ENCODE measurements at regions not wholly inside any gene's neighbourhood (a gene's known extent, or its start where the extent isn't known, plus 50 kb on each side); places are given as distances from the start of the nearest gene placed in this dataset.

- no peak overlapping the region for H2BK5ac ChIP-seq (ENCODE audit: low read depth, low read length)
- WGBS, 2 experiments (ENCODE audit: extremely low coverage in 1 of 2, insufficient coverage in 1 of 2, insufficient read length in 1 of 2, insufficient replicate concordance in 2 of 2, low coverage in 1 of 2, low lambda C conversion rate in 2 of 2, missing lambda C conversion rate in 1 of 2): 96% methylated on average over 2 of the region's 2 CpGs; no CpG with 5 or more reads in 1 of the 2 experiments
- H3K36me3 ChIP-seq (ENCODE audit: control insufficient read depth in 2 of 4, insufficient read depth in 4 of 4, low read length in 3 of 4): no peaks in the 10 kb centered on the region
- no peak overlapping the region for H3K27ac ChIP-seq (ENCODE audit: low read depth, low read length)
- H3K4me2 ChIP-seq (ENCODE audit: insufficient read depth in 1 of 2, low read depth in 2 of 2, low read length in 2 of 2): no peak overlapping the region
- H2BK120ac ChIP-seq (replicated peaks; ENCODE audit: low read depth, low read length): no peak overlapping the region
- no peak overlapping the region for H2BK15ac ChIP-seq (ENCODE audit: low read length)
- no peaks in the 10 kb centered on the region for H3K79me1 ChIP-seq (ENCODE audit: low read depth, low read length)
- DNase-seq (ENCODE audit: low read depth in 1 of 2, low spot score in 2 of 2): no peak
- no peak overlapping the region for H2BK20ac ChIP-seq (ENCODE audit: low read length)
- no peaks in the 10 kb centered on the region for H3K27me3 ChIP-seq (replicated peaks in 1 of 4; ENCODE audit: control insufficient read depth in 3 of 4, extremely low read depth in 1 of 4, insufficient read depth in 3 of 4, low read length in 3 of 4)
- H3K9ac ChIP-seq (replicated peaks in 1 of 4; ENCODE audit: extremely low read depth in 1 of 4, low read depth in 3 of 4, low read length in 3 of 4): no peak overlapping the region
- H3K4me3 ChIP-seq (ENCODE audit: extremely low read depth in 1 of 4, insufficient read depth in 2 of 4, low read depth in 3 of 4, low read length in 4 of 4): no peak overlapping the region
- TF ChIP-seq RXRA (IDR thresholded peaks at IDR 0.05; ENCODE audit: insufficient read depth, low read depth, low read length) (no peak), CHD2 (IDR thresholded peaks at IDR 0.05; ENCODE audit: low read length) (no peak), KDM4A (IDR thresholded peaks at IDR 0.05; ENCODE audit: low read depth, low read length, severe bottlenecking) (no peak), NANOG (IDR thresholded peaks at IDR 0.05; ENCODE audit: insufficient read depth, low read depth, low read length, poor library complexity, severe bottlenecking) (no peak), CEBPB (IDR thresholded peaks at IDR 0.05; ENCODE audit: low read depth, low read length) (no peak), SIX5 (IDR thresholded peaks at IDR 0.05; ENCODE audit: low read depth, low read length) (no peak), SIRT6 (IDR thresholded peaks at IDR 0.05; ENCODE audit: low read length) (no peak), POU5F1 (IDR thresholded peaks at IDR 0.05; ENCODE audit: low read depth, low read length) (no peak), BCL11A (IDR thresholded peaks at IDR 0.05; ENCODE audit: low read depth in 2 of 2, low read length in 2 of 2) (no peak), YY1 (IDR thresholded peaks at IDR 0.05; ENCODE audit: low read depth, low read length) (no peak), SIN3A (conservative IDR thresholded peaks at IDR 0.05 in 1 of 2, IDR thresholded peaks at IDR 0.05 in 1 of 2; ENCODE audit: low read depth in 1 of 2, low read length in 2 of 2) (no peak), POLR2A (IDR thresholded peaks at IDR 0.05; ENCODE audit: control extremely low read depth in 1 of 2, low read depth in 2 of 2, low read length in 2 of 2) (no peak)
- H2BK12ac ChIP-seq (ENCODE audit: low read depth, low read length): no peak overlapping the region
- H3K4ac ChIP-seq (replicated peaks; ENCODE audit: insufficient read length, low read depth, low read length): no peak overlapping the region
- ChIA-PET CTCF (ENCODE audit: partially characterized antibody) (interaction anchor here (1.5 kb wide), 1 partner anchor 40 kb away, joined by 3 read pairs; no protein-coding TSS in a partner anchor), POLR2A (ENCODE audit: partially characterized antibody) (no interaction called here)
- H4K20me1 ChIP-seq (replicated peaks in 1 of 2; ENCODE audit: control insufficient read depth in 1 of 2, insufficient read depth in 2 of 2, low read length in 2 of 2): no peaks in the 10 kb centered on the region
- H3K18ac ChIP-seq (ENCODE audit: extremely low read depth, low read length): no peak overlapping the region
- no peaks in the 10 kb centered on the region for H3K79me2 ChIP-seq (ENCODE audit: control insufficient read depth in 1 of 2, insufficient read depth in 2 of 2, low read length in 2 of 2)
- H3K4me1 ChIP-seq (replicated peaks in 1 of 4; ENCODE audit: control insufficient read depth in 3 of 4, insufficient read depth in 4 of 4, low read length in 3 of 4): no peaks in the 10 kb centered on the region
- no peak overlapping the region for H4K8ac ChIP-seq (ENCODE audit: extremely low read depth, insufficient read depth, low read length)
- no peak for FAIRE-seq
- H3K9me3 ChIP-seq (ENCODE audit: insufficient read depth in 2 of 2, low read depth in 1 of 2, low read length in 1 of 2): no peaks in the 10 kb centered on the region; a peak in 1 of 4 replicates
- no peak overlapping the region for H4K5ac ChIP-seq (ENCODE audit: insufficient read length, low read depth, low read length)
- H2AK5ac ChIP-seq (ENCODE audit: low read depth, low read length): no peak overlapping the region
- H3K23me2 ChIP-seq (ENCODE audit: low read depth, low read length): no peaks in the 10 kb centered on the region
- H3K14ac ChIP-seq (ENCODE audit: insufficient read length): no peak overlapping the region
- no peak overlapping the region for H3K23ac ChIP-seq (ENCODE audit: insufficient read length)
- no peak overlapping the region for H4K91ac ChIP-seq (replicated peaks; ENCODE audit: insufficient read length, low read length)
- no peak overlapping the region for H3K56ac ChIP-seq (replicated peaks; ENCODE audit: insufficient read length, low read depth, low read length)
- H2AFZ ChIP-seq (ENCODE audit: low read length): no peak overlapping the region
Measured at GRCh38 chr12:83864054-83864453, 1048.5 kb downstream of the SLC6A15 start.

Measured in H1 (cell line).